ENCODE measurements at regions not wholly inside any gene's neighbourhood (a gene's known extent, or its start where the extent isn't known, plus 50 kb on each side); places are given as distances from the start of the nearest gene placed in this dataset.

- no peak for DNase-seq (ENCODE audit: low spot score)
These were observed 269.6 kb upstream of the PLXNA2 start for GRCh38 chr1:208513799-208514198.

- DNase-seq (ENCODE audit: low spot score) = no peak
These were observed 270.9 kb upstream of the PLXNA2 start for GRCh38 chr1:208515129-208515528.

DNA sequence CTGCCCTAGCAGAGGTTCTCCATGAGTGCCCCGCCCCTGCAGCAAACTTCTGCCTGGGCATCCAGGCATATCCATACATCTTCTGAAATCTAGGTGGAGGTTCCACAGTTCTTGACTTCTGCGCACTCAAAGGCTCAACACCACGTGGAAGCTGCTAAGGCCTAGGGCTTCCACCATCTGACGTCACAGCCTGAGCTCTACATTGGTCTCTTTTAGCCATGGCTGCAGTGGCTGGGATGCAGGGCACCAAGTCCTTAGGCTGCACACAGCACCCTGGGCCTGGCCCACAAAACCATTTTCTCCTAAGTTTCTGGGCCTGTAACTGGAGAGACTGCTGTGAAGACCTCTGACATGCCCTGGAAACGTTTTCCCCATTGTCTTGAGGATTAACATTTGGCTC lies 272.6 kb upstream of the PLXNA2 start:
- no peak for DNase-seq (ENCODE audit: low spot score)

DNA sequence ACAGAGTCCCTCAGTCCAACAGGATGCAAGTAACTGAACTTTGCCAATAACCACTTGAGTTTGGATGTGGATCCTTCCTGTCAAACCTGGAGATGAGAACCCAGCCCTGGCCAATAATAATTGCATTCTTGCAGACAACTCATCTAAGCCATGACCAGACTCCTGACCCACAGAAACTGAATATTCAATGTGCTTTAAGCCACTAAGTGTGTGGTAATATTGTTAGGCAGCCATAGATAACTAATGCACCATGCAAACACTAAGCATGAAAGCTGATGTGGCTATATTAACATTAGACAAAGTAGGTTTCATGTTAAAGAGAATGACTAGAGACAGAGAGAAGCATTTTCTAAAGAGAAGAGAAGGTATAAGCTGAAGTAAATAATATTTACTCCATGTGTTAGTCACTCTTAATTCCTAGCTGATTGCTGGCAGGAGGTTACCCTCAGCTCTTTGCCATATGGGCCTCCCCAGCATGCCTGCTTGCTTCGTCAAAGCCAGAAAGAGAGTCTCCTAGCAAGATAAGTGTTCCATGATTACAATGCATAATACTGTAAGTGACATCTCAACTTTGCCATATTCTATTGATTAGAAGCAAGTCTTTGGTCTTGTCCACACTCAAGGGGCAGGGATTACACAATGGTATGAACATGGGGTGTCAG lies 276.4 kb upstream of the PLXNA2 start:
- no peak for DNase-seq (ENCODE audit: low spot score)

DNA sequence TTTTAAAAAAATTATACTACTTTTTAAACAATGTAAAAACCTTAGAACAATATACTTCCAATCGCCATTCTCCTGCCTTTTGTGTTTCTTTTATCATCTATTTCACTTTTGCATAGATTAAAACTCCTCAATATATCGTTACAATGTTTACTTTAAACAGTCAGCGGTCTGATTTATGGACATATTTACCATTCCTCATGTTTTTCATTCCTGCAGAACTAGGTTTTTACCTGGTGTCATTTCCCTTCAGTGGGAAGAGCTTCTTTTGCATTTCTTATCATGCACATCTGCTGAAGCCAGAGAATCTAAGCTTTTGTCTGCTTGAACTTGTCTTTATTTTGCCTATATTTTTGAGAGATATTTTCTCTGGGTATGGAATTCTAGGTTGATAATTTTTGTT lies 277.4 kb upstream of the PLXNA2 start:
- no peak for DNase-seq (ENCODE audit: low spot score)

DNA sequence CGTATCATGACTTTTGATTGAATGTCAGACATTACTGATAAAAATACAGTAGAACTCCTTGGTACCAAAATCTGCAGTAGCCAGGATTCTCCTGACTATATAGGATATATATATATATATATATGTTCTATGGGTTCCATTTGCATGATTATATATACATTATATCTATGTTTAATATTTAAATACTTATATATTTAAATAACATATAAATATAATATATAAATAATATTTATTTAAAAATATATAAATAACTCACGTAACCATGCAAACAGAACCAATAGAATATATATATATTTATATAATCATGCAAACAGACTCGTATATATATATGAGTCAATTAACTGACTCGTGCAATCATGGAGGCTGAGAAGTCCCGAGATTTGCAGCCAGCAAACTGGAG lies 278.8 kb upstream of the PLXNA2 start:
- no peak for DNase-seq (ENCODE audit: low spot score)

- no peak for DNase-seq (ENCODE audit: low spot score)
These were observed 280.2 kb upstream of the PLXNA2 start for GRCh38 chr1:208524376-208524775.

GRCh38 chr1:208524925-208525324 lies 280.7 kb upstream of the PLXNA2 start:
- DNase-seq (ENCODE audit: low spot score) = no peak

- DNase-seq (ENCODE audit: low spot score) = no peak
These were observed 281.2 kb upstream of the PLXNA2 start for GRCh38 chr1:208525417-208525816.

GRCh38 chr1:208526613-208527125 lies 282.5 kb upstream of the PLXNA2 start:
- no peak for DNase-seq (ENCODE audit: low spot score)

GRCh38 chr1:208527156-208527555 lies 283.0 kb upstream of the PLXNA2 start:
- no peak for DNase-seq (ENCODE audit: low spot score)

DNA sequence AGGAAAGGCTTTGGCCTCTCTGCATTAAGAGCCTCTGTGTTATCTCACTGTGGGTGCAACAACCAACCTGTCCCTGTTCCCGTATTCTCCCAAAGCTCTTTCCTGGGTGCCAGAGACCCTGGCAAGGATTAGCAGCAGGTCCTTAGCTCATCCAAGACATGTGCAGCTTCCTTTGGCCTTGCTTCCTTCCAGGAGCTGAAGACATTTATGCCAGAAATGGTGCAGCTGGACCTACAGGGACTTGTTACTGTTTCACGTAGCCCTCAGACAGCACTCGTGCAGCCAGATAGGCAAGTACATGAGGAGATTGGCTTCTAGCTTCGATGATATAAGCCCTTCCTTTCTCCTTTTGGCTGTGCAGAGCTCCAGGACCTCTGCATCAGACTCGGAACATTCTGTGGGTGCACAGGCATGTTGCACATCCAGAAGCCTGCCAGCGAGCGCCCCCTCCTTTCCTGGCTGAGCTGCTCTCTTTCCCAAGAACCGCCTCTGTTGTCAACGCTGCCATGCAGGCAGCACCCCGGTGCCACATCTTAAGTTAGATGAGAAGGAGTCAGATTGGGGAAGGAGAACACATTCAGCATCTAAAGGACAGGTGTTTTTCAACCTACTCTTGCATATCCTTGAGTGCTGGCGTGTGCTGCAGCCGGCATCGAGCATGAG lies 284.5 kb upstream of the PLXNA2 start:
- no peak for DNase-seq (ENCODE audit: low spot score)

- DNase-seq (ENCODE audit: low spot score) = no peak
These were observed 287.0 kb upstream of the PLXNA2 start for GRCh38 chr1:208531003-208531750.

- DNase-seq (ENCODE audit: low spot score) = no peak
These were observed 289.8 kb upstream of the PLXNA2 start for GRCh38 chr1:208533746-208534598.

DNA sequence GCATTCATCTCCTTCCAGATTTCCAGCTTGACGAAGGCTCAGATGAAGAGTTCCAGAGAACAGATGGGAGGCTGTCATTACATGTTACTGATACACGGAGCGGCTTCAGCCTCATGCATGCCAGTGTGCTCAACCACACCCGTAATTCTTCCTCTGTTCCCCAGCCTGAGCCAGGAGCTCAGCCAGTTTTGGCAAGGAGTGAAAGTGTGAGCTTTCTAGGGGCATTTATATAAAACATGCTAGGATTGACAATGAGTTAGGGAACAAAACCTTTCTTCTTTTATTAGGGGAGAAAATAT lies 290.4 kb upstream of the PLXNA2 start:
- DNase-seq (ENCODE audit: low spot score) = no peak

- DNase-seq (ENCODE audit: low spot score) = no peak
These were observed 290.8 kb upstream of the PLXNA2 start for GRCh38 chr1:208534979-208535378.

- DNase-seq (ENCODE audit: low spot score) = no peak
These were observed 291.3 kb upstream of the PLXNA2 start for GRCh38 chr1:208535511-208535910.

DNA sequence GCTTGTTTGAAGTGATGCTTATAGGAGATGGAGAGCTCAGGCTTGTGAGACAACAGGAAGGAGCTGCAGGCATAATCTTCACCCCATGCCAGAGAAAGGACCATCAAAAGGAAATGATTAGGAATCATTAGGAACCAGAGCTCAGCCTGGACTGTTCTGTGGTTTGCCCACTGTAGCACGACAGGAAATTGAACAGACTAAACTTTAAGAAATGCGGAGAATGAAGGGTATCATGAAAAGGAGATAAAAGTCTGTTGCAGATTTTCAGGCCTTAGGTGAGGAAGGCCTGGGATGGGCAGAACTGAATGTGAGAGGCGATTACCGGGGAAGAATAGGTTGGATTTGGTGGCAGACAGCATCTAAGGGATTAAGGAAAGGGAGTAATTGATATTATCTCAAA lies 292.0 kb upstream of the PLXNA2 start:
- DNase-seq (ENCODE audit: low spot score) = no peak

DNA sequence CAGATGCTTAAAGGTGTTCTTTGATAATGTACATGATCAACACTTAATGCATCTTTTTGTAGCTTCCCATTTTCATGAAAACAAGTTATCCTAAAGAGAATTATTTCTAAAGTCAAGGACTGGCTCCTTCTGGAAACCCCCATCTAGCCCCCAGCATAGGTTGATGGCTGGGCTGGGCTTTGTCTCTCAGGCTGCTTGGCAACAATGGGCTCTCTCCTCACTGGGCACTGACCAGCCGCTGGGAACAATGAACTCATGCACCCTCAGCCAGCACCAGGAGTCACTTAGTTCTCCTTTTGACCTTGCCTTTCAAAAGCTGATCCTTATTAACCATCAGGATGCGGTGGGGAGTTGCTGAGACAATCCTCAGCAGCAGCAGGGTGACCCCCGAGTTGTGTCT lies 293.0 kb upstream of the PLXNA2 start:
- no peak for DNase-seq (ENCODE audit: low spot score)

GRCh38 chr1:208538078-208538477 lies 293.9 kb upstream of the PLXNA2 start:
- DNase-seq (ENCODE audit: low spot score) = no peak

- no peak for DNase-seq (ENCODE audit: low spot score)
These were observed 294.4 kb upstream of the PLXNA2 start for GRCh38 chr1:208538587-208538986.

DNA sequence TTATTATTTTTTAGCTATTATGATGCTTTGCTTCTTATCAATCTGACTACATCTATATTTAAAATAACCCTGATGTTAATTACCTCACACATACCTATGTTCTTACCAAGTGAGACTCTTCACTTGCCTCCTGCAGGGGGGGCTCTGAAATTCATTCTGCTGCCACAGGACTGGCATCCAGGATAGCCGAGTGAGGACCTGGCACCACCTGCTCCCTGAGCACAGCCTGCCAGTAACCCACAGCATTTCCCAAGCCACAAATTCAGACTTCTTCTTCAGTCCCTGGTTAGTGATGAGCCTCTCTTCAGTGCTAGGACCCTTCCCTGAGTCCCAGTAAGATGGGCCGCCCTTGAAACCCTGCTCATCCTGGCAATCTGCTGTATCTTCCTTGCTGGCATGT lies 296.5 kb upstream of the PLXNA2 start:
- DNase-seq (ENCODE audit: low spot score) = no peak

All from RKO (cell line).